Inferior parietal cortex (tissue), 1 donor: ENCODE measurements at regions not wholly inside any gene's neighbourhood (a gene's known extent, or its start where the extent isn't known, plus 50 kb on each side); places are given as distances from the start of the nearest gene placed in this dataset.

Experiments
- DNase-seq: peaks from one replicate; pipeline ENCODE4 v3.0.0-alpha.2; 2016; ENCODE audit errors: extremely low spot score

GRCh38 chr15:46848704-46849103 lies 868.6 kb upstream of the SEMA6D start:
- DNase-seq, result no peak

DNA sequence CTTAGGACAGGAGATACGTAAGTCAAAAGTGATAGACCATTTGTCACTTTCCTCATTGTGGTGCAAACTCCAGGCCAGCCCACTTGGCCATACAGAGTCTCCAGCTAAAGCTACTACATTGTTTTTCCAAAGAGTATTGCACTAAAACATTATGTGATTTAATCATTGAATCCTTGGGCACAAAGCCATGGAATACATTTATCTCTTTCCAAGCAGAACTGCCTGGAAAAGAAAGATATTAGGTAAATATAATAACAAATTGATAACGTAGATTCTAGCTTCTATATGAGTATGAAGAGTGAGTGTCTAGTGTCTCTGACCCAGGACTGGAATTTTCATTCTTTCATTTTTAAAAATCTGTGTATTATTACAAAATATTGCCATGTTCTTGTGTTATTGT lies 863.7 kb upstream of the SEMA6D start:
- DNase-seq, result no peak

DNA sequence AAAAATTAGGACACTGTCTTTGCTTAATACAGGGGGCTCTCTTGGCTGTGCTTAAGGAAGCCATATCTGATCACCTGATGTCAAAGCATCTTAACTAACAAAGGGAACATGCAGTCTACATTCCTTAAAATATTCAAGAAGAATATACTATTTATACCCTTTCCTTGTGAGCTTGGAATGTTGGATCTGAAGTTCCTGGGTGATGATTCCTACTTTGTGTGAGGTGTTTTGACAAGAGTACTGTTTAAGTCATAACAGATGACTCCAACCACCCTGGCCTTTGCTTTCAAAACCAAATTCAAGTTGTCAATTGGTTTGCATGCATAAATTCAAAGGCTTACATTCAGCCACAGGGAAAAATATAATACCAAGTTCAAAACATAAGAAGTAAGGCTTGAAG lies 862.7 kb upstream of the SEMA6D start:
- no peak for DNase-seq

DNA sequence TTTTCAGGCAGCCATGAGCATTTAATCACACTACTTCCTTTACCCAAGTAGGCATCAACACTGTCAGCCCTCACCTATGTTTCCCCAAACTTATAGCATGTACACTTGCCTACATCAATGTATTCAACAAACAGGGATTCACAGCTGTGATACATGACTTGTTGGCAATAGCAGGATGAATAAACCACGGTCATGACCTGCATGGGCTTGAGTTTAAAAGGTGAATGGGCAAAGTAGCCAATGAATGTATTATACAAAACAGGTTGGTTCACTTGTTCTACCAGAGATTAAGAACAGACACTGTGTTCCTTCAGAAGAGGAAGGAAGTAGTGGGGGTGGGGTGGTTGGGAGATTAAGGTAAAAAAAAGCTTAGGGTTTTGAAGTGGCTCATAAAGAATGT lies 861.9 kb upstream of the SEMA6D start:
- DNase-seq, result no peak

DNA sequence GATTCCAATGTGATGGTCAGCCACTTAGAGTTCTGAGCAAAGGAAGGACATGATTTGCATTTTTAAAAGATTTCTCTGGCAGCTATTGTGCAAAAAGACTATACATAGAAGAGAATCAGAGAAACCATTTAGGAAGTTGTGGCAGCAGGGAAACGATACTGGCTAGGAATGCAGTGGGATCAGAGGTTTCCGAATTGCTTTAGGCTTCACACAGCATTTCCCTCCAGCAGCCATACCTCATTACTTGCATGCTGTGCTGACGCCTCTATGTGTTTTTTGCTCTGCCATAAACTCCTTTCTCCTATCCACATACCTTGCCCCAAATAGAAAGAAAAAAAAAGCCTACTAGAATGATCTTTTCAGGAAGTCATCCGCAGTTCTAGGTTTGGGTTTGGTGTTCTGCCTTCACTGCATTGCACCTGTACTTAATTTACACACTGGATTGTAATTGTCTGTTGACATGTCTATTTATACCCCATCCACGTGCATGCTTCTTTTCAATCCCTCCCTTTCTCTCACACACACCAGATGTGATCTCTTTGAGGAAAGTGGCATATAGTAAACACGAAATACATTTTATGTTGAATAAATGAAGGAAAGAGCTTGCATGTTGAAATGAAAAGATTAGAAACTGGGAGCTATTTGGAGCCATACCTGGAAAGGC lies 860.3 kb upstream of the SEMA6D start:
- DNase-seq, result no peak

- DNase-seq, result no peak
These were observed 859.2 kb upstream of the SEMA6D start for GRCh38 chr15:46858150-46858549.

- DNase-seq, result no peak
These were observed 855.5 kb upstream of the SEMA6D start for GRCh38 chr15:46861796-46862195.

DNA sequence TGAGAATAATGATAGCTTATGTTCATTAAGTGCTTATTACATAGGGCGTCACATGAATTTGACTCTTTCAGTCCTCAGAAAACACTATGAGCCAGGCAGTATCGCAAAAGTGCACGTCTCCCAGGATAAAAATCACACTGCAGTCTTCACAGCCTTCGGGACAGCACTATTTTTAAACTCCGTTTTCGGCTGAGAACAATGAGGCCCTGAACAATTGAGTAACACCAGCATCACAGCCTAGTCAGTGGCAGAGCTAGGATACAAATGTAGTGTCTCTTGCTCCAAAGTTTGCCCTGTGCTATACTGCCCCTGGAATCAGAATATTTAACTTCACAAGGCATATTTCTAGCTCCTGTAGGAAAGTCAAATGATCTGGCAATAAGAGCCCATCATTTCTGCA lies 852.1 kb upstream of the SEMA6D start:
- DNase-seq, result no peak

DNA sequence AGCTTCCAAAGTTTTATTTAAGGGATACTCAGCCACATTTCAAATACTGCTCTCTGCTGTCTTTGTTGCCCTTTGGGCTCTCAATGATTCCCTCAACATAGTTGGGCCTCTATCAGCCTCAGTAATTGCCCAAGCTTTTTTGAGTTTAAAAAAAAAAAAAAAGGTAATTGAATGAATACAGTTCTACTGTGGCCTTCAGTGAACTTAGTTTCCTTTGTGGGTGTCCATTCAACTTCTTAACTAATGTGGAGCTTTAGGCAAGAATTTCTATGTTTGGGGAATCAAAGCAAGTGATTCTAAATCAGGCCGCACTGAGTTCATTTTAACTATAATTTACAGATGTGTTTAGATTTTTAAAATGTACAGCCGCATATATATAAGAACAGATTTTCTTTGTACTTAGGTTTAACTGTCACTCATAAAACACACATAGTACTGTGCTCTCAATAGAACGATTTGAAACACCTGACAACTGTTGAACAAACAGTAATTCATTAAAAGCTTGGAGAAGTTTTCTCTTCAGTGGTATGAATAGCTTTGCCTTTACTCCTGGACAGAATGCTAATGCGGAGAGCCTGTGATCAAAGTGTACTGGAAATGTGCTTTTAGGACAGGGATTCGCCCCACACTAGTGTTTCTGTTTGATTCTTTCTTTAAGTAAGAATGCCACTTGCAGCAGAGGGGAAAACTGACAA lies 844.9 kb upstream of the SEMA6D start:
- no peak for DNase-seq

- DNase-seq, result no peak
These were observed 844.3 kb upstream of the SEMA6D start for GRCh38 chr15:46872981-46873330.

DNA sequence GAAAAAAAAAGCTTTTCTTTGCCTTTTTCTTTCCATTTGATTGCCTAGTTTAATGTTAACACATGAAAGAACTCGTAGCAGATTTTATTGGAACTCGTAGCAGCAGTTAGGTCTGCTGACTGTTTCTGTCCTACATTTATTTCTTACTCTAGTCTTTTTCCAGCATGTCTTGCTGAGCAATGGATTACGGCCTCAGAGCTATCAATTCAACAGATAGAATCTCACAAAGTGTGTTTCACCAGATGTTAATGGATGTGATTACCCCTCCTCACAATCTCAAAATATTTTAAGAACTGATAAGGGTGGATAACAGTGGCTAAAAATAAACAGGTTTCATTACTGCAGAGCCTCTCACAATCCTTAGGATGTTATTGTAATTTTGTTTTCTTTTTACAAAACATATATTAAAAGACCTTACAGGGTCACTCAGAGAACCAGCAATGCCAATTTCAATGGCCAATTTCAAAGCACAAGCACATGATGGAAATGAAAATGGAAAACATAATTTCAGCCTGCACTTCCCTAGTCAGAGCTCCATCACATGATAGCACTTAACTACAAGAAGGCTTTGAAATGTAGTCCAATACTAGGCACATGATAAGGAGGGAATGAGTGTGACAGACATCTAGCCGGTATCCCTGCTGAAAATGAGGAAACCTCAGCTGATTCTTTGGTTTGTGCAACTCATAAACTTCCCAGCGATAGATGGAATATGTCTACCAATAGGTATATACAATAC lies 838.1 kb upstream of the SEMA6D start:
- no peak for DNase-seq

- DNase-seq, result no peak
These were observed 836.5 kb upstream of the SEMA6D start for GRCh38 chr15:46880791-46881190.

GRCh38 chr15:46892621-46893160 lies 824.6 kb upstream of the SEMA6D start:
- DNase-seq, result no peak

DNA sequence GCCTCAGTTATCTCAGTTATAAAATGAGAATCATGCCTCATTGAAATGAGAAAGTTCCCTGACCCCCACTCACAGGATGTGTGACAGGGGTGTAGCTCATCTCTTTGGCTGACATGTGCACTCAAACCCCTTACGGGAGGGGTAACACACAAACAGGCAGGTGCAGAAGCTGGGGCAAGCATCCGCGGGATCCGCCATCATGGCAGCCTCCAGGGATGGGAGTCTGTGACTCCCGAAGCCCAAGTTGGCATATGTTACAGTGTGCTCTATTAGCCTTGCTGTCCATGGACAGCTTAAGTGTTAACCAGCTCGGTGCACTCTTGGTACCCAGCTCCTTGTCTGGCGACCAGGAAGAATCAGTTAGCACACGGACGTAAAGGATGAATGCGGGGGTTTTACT lies 822.7 kb upstream of the SEMA6D start:
- DNase-seq, result no peak

- no peak for DNase-seq
These were observed 820.0 kb upstream of the SEMA6D start for GRCh38 chr15:46897266-46897665.

GRCh38 chr15:46901001-46901400 lies 816.3 kb upstream of the SEMA6D start:
- no peak for DNase-seq

- no peak for DNase-seq
These were observed 799.5 kb upstream of the SEMA6D start for GRCh38 chr15:46917721-46918252.

DNA sequence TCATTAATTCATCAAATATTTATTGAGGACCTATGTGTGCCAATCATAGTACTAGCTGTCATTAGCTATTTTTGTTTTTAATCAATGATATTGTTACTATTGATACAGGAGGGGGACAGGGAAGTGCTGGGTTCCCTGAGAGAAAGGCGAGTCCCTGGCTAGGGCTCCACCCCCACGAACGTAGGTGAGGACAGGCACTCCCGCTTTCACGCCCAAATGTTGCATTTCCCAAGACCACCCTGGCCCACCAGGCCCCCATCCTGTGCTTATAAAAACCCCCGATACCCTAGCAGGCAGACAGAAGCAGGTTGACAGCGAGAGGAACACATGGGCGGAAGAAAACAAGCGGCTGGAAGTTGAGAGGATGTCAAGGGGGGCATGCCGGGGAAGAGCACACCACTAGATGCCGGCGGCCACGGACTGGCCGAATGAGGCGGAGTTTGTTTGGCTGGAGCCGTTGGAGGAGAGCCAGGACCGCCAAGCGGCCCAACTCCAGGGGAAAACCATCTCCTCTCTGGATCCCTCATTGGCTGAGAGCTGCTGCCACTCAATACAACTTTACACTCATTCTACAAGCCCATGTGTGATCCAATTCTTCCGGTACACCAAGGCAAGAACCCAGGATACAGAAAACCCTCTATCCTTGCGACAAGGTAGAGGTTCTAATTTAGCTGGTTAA lies 798.7 kb upstream of the SEMA6D start:
- DNase-seq, result no peak

- no peak for DNase-seq
These were observed 795.4 kb upstream of the SEMA6D start for GRCh38 chr15:46921891-46922290.

DNA sequence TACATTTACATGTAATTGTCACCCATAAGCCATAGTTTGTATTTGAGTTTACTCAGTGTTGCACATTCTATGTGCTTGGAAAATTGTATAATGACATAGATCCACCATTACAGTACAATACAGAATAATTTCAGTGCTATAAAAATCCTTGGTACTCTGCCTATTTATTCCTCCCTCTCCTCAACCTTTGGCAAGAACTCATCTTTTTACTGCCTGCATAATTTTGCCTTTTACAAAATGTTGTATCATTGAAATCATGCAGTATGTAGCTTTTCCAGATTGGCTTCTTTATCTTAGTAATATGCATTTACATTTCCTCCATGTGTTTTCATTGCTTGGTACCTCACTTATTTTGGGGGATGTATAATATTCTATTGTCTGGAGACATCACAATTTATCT lies 786.9 kb upstream of the SEMA6D start:
- no peak for DNase-seq

DNA sequence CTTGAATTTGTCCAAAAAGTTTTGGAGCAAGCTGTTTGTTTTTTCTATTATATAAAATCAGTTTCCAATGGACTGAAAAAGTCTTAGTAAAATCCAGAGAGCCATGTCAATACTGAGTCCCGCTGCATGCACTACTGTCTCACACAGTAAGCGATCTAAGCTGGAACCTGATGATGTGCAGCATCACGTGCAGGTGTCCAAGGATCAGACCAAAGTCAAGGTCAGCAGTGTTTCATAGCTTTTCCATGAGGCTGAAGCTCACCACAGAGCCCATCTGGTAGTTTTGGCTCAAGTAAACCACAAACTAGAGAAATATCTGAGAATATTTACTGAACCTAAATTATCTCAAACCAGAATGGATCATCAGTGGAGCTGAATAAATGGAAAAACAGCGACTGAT lies 784.0 kb upstream of the SEMA6D start:
- no peak for DNase-seq

DNA sequence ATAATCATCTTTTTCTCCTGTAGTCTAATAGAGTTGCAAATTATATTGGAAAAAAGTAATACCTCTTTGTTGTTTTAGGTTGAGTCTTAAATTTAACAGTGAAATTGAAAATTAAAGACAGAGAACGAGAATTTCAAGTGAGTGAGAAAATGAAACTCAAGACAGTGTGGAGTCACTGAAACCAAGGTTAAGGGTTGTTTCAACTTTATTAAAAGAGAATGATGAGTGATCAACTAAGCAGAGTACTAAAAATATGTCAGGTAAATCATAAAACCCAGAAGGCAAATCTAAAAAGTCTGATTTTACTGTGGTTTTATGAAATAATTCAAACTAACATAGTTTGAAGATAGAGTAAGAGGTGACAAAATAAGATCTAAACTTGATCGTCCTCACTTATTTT lies 782.5 kb upstream of the SEMA6D start:
- DNase-seq, result no peak
